DND-41 (cell line): ENCODE measurements at regions not wholly inside any gene's neighbourhood (a gene's known extent, or its start where the extent isn't known, plus 50 kb on each side); places are given as distances from the start of the nearest gene placed in this dataset.

ENCODE experiments used
- CTCF ChIP-seq: IDR thresholded peaks from 2 replicates; pipeline ENCODE4 v1.5.1; 2012; ENCODE audit warnings: borderline replicate concordance, low read length, moderate library complexity, mild to moderate bottlenecking; ENCODE audit not compliant: poor library complexity, severe bottlenecking; ENCODE audit errors: extremely low read depth
- EZH2 ChIP-seq: IDR thresholded peaks from 3 replicates; pipeline ENCODE4 v1.6.1; 2012; ENCODE audit warnings: borderline replicate concordance, low read depth, mild to moderate bottlenecking, moderate library complexity, low read length, inconsistent platforms; ENCODE audit not compliant: severe bottlenecking

- TF ChIP-seq CTCF (no peak), EZH2 (no peak)
Observed at GRCh38 chr4:33551244-33551643, 2693.1 kb downstream of the ARAP2 start.
